Activated CD8-positive, alpha-beta memory T cell treated with anti-CD3 and anti-CD28 coated beads, Interleukin-2, amount 50 U/mL, for 24 hours (primary cell): ENCODE measurements at regions not wholly inside any gene's neighbourhood (a gene's known extent, or its start where the extent isn't known, plus 50 kb on each side); places are given as distances from the start of the nearest gene placed in this dataset.
A peak's percentile ranks its signal among the peaks of the same experiment; 100 is the strongest.
"Not testable (repeated sequence)": the region's sequence is repeated elsewhere in the genome, so short reads cannot be mapped to it uniquely, and the experiment has no call there.

Experiments
- DNase-seq: peaks from one replicate; pipeline ENCODE4 v3.0.0-alpha.2; 2020; ENCODE audit errors: extremely low read depth

DNA sequence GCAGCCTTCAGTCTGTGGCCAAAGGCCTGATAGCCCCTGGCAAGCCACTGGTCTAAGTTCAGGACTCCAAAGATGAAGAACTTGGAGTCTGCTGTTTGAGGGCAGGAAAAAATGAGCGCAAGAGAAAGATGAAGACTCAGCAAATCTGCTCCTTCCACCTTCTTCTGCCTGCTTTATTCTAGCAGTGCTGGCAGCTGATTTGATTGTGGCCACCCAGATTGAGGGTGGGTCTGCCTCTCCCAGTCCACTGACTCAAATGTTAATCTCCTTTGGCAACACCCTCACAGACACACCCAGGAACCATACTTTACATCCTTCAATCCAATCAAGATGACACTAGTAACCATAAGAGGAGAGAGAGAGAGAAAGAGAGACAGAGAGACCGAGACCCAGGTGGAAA, 127.6 kb downstream of the UTP18 start:
- DNase-seq = no peak

DNA sequence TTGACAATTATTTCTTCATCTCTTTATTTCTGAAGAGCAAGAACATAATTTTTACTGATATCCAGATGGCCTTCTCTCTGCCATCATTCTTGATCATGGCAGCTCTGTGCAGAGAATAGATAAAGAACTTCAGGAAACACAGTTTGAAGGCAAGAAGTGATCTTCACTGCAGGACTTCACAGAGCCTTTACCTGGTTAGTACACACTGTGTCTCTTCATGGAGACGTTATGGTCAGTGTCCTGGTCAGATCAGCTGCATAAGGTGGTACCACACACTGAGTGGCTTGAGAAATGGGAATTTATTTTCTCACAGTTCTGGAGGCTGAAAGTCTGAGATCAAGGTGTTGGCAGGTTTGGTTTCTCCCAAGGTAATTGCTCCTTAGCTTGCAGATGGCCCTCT, 129.5 kb downstream of the UTP18 start:
- DNase-seq = no peak

DNA sequence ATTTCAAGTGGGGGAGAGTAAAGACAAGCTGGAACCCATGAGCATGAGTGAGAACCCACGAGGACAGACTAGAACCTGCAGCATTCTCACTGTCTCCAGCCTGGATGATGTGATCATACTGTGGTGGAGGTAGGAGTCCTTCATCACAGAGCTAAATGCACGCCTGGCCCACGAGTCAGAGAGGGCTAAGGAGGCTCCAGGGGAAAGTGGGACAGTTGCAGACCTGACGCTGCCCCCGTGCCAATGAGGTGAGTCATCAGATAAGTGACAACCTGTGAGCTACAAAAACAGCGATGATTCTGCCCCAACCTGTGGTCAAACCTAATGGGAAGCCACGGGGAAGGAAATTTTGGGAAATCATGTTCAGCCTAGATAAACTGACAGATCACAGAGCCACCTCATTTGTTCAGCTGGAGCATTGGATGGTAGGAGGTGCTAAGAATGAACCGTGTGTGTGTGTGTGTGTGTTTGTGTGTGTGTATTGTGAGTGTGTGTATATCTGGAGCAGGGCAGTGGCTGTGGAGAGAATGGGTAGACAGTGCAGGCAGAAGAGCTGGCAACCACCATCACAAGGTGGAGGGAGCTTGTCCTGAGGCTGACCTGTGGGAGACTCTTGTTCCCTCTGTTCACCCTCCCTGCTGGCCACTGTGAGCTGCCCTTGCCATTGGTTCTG, 131.8 kb downstream of the UTP18 start:
- no peak for DNase-seq

DNA sequence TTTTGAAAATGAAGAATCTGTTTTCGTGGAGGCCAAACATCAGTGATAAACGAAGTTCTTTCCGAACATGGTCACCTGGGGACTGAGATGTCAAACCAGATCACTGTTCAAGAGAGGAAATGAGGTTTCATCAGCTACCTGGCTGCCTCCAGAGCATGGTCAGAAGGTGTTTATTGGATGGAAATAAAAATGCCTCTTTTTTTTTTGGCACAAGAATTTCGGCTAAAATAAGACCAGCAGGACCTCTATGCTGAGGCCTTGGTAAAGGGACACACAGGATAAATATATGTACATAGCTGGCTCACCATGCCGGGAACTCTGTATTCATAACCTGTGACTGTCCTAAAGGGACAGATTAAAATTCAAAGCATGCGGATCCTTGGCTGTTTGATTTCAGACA, 135.3 kb downstream of the UTP18 start:
- DNase-seq = no peak

DNA sequence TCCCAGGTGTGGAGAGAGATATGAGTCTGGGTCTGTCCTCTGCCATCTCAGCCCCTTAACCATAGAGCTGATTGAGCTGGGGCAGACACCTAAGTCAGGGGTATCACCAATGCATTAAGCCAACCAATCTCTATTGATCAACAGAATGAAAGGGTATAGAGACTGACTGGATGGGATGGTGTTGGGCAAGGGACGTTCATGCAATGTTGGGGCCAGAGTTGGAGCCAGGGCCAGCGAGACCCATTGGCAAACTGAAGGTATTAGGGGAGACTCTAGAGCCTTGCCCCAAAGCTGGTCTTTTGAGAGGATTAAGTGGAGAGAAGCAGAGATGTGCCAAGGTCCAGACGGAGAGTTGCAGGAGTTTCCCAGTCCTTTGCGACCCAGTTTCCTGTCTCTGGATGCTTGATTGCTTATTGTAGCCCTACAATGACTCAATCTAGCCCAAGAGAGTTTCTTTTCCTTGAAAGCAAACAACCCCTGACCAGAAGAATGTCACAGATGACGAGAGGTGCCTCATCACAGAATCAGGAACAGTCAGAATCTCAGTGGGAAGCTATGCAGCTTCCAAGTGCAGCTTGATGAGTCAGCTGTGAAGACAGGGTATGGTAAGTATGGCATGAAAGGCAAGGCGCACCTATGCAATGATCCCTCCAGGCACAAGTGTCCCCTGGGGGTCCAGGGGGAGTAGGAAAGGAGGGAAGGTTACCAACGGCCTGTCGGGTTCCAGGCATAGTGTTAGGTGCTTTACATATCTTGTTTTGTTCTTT, 137.2 kb downstream of the UTP18 start:
- no peak for DNase-seq

DNA sequence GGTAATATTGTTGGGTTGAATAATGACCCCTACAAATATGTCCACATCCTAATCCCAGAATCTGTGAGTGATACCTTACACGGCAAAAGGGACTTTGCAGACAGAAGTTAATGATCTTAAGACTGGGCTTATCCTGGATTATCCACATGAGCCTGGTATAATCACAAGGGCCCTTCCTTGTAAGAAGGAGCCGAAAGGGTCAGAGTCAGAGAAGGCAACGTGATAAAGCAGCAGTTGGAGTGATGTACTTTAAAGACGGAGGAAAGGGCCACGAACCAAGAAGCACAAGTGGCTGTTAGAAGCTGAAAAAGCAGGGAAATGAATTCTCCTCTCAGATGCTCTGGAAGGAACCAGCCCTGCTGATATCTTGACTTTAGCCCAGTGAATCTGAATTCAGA, 137.8 kb downstream of the UTP18 start:
- no peak for DNase-seq

DNA sequence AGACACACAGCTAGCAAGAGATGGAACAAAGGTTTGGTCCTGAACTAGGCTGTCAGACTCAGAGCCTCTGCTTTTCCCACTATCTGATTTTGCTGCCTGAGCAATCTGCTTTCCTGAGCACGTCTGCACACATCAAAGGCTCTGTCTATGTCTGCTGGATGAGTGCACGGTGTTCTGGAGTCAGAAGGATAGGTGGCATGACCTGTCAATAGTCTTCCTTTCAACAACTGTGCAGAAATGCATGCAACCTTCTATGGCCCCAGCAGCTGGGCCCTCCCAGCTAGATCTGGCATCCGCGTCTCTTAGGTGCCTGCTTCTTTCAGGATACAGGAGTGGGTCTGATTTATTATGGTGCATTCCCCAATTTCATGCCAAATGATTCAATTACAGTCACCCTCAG, 138.3 kb downstream of the UTP18 start:
- no peak for DNase-seq

DNA sequence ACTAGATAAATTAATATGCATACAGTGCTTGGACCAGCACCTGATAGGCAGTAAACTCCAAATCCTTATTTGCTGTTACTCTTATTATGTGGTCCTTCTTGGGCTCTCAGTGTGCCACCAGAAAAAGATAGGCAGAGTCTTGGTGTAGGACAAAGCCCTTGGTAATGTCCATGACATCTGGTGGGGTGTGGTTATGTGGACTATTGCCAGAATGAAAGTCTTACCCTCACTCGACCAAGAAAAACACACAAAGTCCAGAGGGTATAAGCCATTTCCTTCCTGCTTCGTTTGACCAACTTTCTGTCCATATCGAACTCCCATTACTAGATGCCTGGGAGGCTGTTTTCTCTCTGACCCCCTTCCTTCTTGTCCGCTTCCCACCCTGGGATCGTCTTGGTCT, 140.9 kb downstream of the UTP18 start:
- no peak for DNase-seq

DNA sequence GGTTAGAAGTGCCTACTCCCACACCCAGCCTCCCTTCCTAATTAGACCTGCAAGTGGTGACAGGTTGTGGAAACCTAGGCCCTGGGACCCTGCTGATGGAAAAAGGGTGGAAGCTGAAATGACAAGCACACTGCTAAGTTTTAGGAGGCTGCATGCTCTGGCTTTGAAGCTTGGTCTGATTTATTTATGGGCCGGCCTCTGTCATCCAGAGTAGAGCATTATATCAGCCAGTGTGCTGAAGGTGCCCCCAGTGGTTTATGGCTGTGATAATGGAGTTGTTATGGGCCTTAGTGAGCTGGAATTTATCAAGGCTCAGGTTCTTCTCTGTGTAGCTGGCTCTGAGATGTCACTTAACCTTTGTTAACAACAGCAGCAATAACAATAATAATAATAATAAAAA, 142.6 kb downstream of the UTP18 start:
- DNase-seq = no peak

DNA sequence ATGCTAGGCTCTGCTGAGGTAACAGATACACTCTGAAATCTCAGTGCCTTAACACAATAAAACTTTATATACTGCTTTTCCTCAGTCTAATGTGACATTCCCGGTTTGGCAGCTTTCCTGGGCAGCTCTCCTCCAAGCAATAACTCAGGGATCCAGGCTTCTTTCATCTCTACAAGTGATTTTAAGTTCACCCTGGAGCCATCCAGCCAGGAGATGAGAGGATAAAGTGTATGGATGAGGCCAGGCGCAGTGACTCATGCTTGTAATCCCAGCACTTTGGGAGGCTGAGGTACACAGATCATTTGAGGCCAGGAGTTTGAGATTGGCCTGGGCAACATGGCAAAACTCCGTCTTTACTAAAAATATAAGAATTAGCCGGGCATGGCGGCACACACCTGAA, 147.2 kb downstream of the UTP18 start:
- DNase-seq = no peak

DNA sequence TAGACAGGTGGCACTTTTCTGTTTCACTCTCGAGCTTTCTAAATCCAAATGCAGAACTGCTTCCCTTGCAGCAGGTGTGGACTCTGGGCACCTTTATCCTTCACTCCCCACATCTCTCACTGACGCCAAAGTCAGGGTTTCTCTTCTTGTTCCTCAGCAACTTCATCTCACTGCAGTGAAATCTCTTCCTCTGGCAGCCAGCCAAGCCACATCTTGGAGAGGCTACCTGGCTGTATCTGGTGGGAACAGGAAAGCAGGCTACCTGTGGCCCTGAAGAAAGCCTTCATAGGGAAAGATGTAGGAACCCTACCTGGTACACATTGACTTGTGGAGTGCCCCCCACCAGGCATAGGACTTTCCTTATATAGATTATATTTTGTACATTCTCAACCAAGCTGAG, 159.1 kb downstream of the UTP18 start:
- DNase-seq = no peak

DNA sequence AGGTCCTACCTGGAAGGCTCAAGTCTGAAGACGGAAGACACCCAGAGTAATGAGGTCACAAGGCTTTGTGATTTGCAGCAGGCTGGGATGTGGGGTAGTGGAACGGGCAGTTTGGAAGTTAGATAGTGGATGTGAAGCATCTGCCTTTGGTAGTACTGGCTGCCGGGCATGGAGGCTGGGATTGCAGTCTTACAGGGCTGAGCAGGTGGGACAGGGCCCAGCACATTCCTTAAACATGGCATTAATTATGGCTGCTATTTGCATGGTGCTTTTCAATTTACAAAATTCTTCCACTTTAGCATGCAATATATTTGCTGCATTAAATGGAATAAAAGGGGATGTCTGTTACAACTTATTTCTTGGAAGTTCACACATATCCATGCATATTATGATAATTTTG, 161.2 kb downstream of the UTP18 start:
- no peak for DNase-seq

DNA sequence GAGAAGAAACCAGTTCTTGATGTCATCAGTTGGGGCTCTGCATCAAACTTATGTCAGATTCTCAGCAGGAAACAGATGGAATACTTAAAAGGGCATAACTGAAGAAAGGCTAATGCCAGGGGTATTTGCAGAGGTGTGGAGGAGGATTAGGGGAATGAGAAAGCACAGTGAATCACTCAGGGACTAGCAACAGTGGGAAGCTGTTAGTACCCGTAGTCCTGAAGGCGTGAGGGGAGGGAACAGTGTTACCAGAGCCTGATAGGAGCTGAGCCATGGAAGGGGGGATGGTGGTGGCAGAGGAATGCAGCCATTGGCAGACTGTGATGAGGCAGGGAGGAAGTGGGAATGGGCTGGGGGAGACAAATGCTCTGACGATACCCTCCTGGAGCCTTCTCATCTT, 162.3 kb downstream of the UTP18 start:
- DNase-seq = no peak

DNA sequence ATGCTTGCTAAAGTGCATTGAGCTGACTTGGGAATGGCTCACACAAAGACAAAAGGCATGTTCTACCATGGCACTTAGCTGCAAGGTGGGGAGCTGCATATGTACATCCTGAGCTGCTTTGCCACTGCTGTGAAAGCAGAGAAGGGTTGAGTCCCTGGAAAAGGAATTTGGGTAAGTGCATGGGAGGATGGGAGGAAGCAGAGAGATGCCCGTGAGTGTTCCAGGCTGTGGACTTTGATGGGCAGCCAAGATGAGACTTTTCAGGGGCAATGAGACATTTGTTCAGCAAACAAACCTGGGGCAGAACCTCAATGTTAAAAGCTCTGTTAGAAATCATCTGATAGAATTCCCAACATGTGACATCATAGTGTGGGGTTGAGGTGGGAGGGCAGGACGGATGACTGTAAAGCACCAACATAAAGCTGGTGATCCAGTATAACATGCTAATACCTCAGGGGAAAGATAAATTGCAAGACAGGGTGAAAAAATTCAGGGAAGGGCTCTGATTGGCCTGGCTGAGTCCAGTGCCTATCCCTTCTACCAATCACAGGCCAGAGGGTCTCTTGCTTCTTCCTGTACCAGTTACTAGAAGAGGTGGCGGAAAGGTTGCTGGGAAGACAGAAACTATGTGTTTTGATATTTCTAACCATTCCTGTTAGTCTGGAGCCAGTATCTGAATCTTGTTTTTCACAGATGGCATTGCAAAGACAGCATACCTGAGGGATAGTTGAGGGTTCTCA, 163.2 kb downstream of the UTP18 start:
- no peak for DNase-seq

DNA sequence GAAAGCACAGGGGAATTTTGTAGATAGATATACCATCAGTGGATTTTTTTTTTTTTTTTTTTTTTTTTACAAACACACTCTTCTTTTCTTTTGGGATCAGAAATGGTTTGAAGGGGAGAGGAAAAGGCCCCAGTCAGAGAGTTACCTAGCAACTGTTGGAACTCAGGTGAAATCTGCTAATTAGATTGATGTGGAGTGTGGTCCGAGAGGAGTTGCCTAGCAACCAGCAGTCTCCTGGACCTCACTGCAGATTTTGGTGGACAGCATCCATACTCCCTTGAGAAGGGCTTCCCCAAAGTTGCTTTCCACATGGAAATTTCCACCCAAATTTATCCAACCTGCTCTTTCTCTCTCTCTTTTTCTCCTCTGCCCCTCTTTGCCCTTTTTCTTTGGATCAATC, 165.4 kb downstream of the UTP18 start:
- no peak for DNase-seq

DNA sequence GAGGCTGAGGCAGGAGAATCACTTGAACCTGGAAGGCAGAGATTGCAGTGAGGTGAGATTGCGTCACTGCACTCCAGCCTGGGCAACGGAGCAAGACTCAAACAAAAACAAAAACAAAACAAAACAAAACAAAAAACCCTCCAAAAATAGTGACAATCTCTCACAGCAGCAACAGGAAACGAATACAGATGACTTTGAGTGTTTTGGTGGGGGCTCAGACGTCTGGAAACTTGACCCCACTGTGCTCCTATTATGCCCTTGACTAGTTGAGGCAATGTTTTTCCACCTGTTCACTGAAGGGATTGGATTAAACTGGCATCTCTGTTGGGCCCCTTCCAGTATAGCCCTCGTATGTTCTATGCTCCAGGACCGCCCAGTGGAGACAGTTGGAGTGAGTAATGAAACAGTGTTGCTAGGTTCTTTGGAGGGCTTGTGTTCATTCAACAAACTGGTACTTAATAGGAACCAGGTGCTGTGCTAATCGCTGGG, 167.0 kb downstream of the UTP18 start:
- no peak for DNase-seq

DNA sequence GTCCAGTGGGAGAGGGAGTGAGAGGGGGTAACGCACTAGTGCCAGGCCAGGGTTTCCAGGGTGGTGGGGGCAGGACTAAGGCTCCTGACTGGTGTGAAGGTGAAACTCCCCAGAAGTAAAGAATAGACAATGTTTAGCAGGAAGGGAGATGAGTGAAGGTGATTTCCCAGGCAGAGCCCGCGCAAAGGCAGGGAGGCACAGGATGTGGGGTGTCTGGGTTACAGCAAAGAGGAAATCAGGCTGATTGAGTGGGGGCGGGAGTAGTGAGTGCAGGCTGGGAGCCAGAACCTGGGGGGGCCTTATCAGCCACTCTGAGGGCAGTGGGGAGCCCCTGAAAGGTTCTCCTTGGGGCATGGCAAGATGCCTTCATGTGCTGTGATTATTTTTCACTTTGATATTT, 167.5 kb downstream of the UTP18 start:
- DNase-seq = peak; percentile 25

DNA sequence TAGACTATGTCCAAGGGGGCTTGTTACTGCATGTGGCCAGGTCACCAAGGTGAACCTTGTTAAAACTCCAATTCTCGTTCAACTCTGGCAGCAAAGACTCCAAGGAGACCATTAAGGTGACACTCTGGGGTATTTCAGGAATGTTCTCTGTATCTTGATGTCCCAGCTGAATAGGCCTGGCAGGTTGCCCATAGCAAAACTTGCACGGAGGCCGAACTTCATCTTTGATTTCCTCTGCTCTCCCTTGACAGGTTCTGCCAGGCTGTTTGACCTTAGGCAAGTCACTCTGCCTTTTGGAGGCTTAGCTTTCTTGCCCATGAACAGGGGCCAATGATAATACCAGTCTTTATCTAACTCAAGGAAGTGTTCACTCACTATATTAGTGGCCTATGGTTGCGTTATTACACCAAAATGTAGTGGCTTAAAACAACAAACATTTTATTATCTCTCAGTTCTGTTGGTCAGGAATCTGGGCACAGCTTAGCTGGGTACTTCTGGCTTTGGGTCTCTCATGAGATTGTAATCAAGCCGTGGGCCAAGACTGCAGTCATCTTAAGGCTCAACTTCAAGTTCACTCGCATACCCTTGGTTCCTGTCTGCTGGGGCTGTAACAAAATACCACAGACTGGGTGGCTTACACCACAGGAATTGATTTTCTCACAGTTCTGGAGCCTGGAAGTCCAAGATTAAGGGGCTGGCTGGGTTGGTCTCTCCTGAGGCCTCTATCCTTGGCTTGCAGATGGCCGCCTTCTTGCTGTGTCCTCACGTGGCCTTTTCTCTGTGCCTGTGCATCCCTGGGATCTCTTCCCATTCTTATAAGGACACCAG, 168.5 kb downstream of the UTP18 start:
- DNase-seq = no peak

DNA sequence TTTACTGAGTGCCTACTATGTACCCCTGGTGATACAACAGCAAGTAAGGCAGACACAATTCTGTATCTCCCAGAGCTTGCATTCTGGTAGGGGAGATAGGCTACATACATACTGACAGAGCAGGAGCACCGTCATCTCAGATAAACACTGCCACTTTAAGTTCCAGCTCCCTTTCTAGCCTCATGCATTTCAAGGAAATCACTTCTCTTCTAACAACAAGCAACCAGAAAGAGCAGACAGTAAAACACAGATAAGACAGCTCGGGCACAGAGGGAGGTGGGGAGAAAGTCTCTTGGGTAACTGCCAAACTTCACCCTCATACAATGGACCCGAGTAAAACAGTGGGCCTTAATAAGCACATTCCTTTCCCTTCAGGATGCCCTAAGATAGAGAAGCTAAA, 169.6 kb downstream of the UTP18 start:
- DNase-seq = not testable (repeated sequence)

DNA sequence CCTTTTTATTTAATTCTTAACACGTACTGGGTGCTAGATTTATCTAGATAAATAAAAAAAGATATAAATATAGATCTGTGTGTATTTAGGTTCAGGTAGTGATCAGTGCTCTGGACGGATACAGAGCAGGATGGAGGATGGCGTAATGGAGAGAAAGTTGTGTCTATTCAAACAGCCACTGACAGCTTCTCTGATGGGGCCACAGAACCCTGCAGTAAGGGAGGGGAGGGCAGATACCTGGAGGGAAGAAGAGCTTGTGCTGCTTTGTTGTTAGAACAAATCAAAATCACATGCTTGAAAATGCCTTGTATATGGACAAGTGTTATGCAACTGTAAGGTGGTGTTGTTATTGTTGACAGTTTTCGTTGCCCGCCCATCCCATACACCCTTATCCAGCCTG, 170.2 kb downstream of the UTP18 start:
- no peak for DNase-seq

DNA sequence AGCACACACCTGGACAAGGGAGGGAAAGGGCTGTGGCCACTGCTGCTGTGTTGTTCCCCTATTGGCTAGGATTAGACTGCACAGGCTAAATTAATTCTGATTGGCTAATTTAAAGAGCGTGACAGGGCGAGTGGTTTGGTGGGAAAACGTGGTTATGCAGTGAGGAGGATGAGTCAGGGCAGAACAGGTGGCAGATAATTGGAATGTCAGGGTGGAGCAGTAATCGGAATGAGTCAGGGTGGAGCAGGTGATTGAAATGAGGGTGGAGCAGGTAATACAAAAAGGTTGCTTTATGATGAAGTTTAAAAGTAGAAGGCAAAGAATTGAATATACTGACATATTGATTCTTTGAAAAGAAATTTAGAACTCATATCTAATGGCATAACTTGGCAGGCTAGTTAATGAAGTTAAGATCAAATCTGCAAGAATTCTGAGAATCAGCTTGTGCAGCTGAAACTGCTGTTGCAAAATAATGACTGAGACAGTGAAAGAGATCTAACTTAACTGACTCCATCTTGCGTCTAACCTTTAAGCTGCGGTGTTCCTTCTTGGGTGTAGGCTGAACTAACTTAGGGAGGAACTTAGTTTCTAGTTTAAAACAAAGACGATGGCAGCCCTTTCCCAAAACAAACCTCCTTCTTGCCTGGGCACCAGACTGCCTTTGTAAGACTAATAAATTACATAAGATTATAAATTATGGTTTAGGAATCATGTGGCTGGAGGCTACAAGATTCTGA, 174.3 kb downstream of the UTP18 start:
- no peak for DNase-seq
